GM19455 (cell line): ENCODE measurements at regions not wholly inside any gene's neighbourhood (a gene's known extent, or its start where the extent isn't known, plus 50 kb on each side); places are given as distances from the start of the nearest gene placed in this dataset.

Experiments used
- ATAC-seq: cut with Tn5 transposase; IDR thresholded peaks from one replicate; pipeline ENCODE4 v1.9.1; 2021; ENCODE audit not compliant: unreplicated experiment

- no peak for ATAC-seq
Measured at GRCh38 chr1:88433556-88433955, 250.5 kb upstream of the PKN2 start.

- ATAC-seq: no peak
Measured at GRCh38 chr1:88434836-88435235, 249.2 kb upstream of the PKN2 start.

- ATAC-seq: no peak
Measured at GRCh38 chr1:88441022-88441421, 243.1 kb upstream of the PKN2 start.

- ATAC-seq: no peak
Measured at GRCh38 chr1:88451856-88452255, 232.2 kb upstream of the PKN2 start.

GRCh38 chr1:88453295-88453694 is 230.8 kb upstream of the PKN2 start:
- no peak for ATAC-seq

GRCh38 chr1:88454781-88455180 is 229.3 kb upstream of the PKN2 start:
- no peak for ATAC-seq

- no peak for ATAC-seq
Measured at GRCh38 chr1:88455621-88456256, 228.3 kb upstream of the PKN2 start.

GRCh38 chr1:88457197-88457596 is 226.9 kb upstream of the PKN2 start:
- no peak for ATAC-seq

- ATAC-seq: no peak
Measured at GRCh38 chr1:88461007-88461406, 223.1 kb upstream of the PKN2 start.

- no peak for ATAC-seq
Measured at GRCh38 chr1:88462096-88462487, 222.0 kb upstream of the PKN2 start.

GRCh38 chr1:88462488-88463261 is 221.4 kb upstream of the PKN2 start:
- ATAC-seq: no peak

GRCh38 chr1:88463401-88463985 is 220.6 kb upstream of the PKN2 start:
- ATAC-seq: no peak

GRCh38 chr1:88466011-88466410 is 218.1 kb upstream of the PKN2 start:
- no peak for ATAC-seq

GRCh38 chr1:88466899-88467580 is 217.0 kb upstream of the PKN2 start:
- no peak for ATAC-seq

GRCh38 chr1:88472298-88472697 is 211.8 kb upstream of the PKN2 start:
- ATAC-seq: no peak

- ATAC-seq: no peak
Measured at GRCh38 chr1:88472714-88473113, 211.4 kb upstream of the PKN2 start.

- ATAC-seq: no peak
Measured at GRCh38 chr1:88474555-88475304, 209.3 kb upstream of the PKN2 start.

- ATAC-seq: no peak
Measured at GRCh38 chr1:88484881-88485280, 199.2 kb upstream of the PKN2 start.

GRCh38 chr1:88488237-88488636 is 195.8 kb upstream of the PKN2 start:
- ATAC-seq: no peak

- ATAC-seq: no peak
Measured at GRCh38 chr1:88490676-88491075, 193.4 kb upstream of the PKN2 start.

GRCh38 chr1:88499671-88500070 is 184.4 kb upstream of the PKN2 start:
- no peak for ATAC-seq
